Hepatocyte (in vitro differentiated cells): ENCODE measurements at regions not wholly inside any gene's neighbourhood (a gene's known extent, or its start where the extent isn't known, plus 50 kb on each side); places are given as distances from the start of the nearest gene placed in this dataset.

ENCODE experiments used
- CTCF ChIP-seq: fragments of 200-600 bp; sonication (generic); IDR thresholded peaks from 2 replicates; pipeline ENCODE4 v1.5.1; 2016; ENCODE audit warnings: antibody characterized with exemption, mild to moderate bottlenecking; ENCODE audit not compliant: poor library complexity
- EZH2 ChIP-seq: fragments of 200-600 bp; sonication (generic); IDR thresholded peaks from 2 replicates; pipeline ENCODE4 v1.6.1; 2016; ENCODE audit warnings: antibody characterized with exemption, mild to moderate bottlenecking, borderline replicate concordance

- TF ChIP-seq CTCF = no peak
- no peak for TF ChIP-seq EZH2
Observed at GRCh38 chr17:77619326-77619725, 339.2 kb upstream of the TNRC6C start.
